ENCODE measurements at regions not wholly inside any gene's neighbourhood (a gene's known extent, or its start where the extent isn't known, plus 50 kb on each side); places are given as distances from the start of the nearest gene placed in this dataset.
A peak's percentile ranks its signal among the peaks of the same experiment; 100 is the strongest.
"Not testable (repeated sequence)": the region's sequence is repeated elsewhere in the genome, so short reads cannot be mapped to it uniquely, and the experiment has no call there.

- DNase-seq = no peak
Measured at GRCh38 chr19:28397306-28397705, 815.6 kb downstream of the UQCRFS1 start.

- peak; percentile 3 for DNase-seq
Measured at GRCh38 chr19:28396287-28396831, 816.6 kb downstream of the UQCRFS1 start.

DNA sequence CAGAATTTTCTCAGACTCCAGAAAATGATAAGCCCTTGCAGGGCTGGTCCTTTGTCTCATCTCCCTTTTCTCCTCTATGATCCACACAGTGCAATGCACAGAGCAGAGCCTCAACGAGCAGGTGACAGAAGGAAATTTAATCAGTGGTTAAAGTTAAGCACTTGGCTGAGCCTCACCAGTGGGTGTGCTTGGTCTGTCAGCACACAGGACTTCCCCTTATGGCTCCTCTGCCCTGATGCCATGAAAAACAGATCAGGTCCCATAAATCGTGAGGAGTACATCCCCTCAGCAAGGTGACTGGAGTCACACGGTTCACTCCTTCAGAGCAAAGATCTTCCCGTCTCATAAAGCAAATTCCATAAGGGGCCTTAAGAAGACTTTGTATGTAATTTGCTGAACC is 818.2 kb downstream of the UQCRFS1 start:
- DNase-seq = no peak

DNA sequence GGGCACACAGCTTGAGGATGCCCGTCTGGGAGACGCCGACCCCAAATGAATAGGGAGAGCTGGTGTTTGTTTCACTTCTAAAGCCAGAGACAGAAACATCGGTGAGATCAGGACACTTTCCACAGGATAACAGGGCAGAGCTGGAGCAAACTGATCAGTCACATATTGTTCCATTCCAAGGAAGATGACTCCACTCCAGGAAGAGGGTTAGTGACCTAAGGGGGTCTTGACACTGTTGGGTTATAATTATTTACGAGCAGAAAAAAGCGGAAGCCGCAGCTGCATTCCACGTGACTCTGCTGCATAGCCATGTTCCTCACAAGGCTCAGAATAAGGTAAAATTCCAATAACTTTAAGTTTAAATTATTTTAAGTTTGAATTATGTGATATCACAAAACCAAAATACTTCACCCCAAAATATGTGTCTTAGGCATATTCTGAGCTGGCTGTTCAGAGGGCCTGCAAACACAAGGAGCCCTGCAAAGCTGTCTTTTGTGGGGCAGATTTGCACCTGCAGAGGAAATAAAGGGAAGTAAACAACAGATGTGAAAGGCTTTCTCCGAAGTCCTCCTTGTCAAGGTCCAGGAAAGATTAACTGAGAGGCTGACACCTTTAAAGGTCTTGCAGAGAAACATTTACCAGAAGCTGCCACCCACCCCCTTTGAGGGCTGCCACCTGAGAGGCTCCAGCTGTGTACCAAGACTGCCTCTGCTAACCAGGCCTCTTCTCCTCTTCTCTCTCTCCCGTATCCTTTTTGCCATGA is 819.2 kb downstream of the UQCRFS1 start:
- no peak for DNase-seq

DNA sequence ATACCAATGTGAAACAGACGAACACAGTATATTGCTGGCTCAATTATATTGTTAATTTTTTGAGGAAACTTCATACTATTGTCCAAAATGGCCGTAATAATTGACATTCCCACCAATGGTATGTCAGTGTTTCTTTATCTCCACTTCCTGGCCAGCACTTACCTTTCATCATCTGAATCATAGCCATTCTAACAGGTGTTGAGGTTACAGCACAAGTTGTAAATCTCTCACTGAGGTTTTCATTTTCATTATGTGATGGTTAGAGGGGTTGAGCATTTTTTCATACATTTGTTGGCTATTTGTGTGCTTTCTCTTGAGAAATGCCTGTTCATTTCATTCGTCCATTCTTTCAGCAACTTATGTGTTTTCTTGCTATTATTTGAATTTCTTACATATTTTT is 824.0 kb downstream of the UQCRFS1 start:
- no peak for DNase-seq

DNA sequence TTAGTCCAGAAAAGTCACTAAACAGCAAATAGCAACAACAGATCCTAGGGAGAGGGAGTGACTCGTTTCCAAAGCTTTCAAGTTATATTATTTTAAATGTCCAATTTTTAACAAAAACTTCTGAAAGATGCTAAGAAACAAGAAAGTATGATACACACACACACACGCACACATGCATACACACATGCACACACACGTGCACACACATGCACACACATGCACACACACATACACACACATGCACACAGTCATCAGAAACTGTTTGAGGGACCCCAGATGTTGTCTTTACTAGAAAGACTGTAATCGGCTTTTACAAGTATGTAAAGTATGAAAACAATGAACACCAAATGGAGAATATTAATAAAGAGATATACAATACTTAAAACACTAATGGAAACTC is 825.4 kb downstream of the UQCRFS1 start:
- DNase-seq = no peak

GRCh38 chr19:28386470-28386869 is 826.5 kb downstream of the UQCRFS1 start:
- no peak for DNase-seq

DNA sequence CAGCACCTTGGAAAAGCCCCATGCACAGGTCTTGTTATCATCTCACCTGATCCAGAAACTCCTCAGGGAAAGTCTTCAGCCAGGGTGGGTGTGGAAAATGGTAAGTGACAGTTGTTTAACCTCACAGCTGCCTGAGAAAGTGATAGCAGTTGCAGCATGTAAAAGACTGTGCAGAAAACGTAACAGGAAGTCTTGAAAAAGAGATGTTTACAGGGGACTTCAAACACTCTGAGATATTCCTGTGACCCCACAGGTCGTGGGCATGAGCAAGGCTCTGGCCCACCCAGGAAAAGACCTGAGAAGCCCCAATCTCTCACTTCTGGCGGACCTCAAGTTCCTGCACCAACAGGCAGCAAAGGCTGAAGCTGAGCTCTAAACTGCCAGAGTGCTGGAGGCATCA is 826.9 kb downstream of the UQCRFS1 start:
- no peak for DNase-seq

DNA sequence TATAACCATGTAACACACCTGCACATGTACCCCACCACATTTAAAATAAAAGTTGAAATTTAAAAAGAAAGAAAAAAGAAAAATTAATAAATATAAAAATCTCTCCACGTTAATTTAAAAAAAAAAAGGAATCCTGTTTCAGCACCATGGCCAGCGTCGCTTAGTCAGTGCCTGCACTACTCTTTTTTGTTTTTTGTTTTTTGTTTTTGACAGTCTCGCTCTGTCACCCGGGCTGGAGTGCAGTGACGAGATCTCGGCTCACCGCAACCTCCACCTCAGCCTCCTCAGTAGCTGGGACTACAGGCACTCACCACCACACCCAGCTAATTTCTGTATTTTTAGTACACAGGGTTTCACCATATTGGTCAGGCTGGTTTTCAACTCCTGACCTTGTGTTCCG is 835.9 kb downstream of the UQCRFS1 start:
- DNase-seq = no peak

DNA sequence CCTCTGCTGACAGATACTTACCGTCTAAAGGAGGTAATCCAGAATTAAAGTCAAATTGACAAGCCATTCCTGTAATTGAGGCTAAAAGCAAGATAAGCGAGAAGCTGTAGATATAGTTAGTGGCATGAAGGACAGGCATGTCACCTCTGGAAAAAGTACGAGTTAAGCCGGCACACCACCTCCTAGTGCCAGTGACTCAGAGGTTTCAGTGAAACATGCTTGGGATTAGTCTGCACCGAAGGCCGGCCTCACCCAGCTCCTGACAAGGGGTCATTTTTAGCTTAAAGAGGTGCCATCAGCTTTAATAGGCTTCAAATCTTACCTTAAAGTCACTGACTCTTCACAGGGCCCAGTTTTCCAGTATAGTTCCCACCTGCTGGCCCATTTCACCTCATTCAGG is 838.0 kb downstream of the UQCRFS1 start:
- DNase-seq = no peak

- DNase-seq = no peak
Measured at GRCh38 chr19:28372576-28373247, 840.2 kb downstream of the UQCRFS1 start.

GRCh38 chr19:28367146-28367545 is 845.8 kb downstream of the UQCRFS1 start:
- DNase-seq = no peak

DNA sequence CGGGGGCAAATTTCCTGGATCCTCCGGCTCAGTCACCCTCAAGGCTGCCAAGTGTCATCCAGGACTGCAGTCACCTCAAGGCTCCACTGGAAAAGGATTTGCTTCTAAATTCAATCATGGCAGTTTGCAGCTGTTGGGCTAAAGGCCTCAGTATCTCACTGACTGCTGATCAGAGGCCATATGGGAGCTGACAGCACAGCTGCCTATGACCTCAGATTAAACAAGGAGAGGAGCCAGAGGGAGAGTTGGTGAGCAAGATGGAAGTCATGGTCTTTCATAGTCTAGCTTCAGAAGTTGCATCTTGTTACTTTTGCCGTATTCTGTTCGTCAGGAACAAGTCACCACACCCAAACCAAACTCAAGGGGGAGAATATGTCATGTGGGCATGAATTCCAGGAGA is 849.7 kb downstream of the UQCRFS1 start:
- no peak for DNase-seq

DNA sequence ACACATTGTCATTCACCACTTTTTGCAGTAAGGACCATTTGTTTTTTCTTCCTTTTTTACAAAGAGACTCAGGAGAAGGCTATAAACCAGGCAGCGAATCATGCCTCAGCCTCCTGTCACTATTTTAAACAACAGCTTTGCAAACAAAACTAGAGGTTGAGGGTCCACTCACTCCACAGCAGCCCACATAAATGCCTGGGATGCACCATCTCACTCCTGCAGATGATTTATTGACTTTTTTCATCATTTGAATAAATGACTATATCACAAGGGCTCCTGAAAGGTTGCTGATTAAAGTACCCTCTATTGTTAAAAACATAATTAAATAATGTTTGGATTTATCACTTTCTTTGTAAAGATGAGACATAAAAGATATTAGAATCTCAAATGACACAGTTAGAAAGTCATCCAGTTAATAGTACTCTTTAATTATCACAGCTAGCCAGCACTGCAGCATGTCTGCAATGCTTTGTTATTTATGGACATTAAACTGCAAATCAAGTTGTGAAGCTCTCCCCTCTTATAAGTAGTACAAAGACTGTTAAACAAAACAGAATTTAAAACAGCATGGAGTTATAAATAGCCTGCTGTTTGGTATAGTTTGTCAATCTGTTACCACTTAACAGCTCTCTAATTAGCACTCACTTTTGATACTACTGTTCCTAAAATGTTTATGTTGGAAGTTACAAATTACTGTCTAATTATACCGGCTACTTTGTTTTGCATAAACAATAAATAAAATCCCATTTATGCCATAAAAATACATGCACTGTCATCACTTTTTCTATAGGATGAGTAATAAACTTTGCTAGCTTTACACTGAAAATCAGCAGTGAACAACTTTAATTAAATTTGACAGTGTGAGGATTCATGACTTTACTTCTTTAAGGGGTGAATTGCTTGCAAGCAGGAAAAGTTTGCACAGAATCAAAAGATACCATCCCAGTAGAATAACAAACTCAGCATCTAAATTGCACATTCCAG is 853.2 kb downstream of the UQCRFS1 start:
- no peak for DNase-seq

DNA sequence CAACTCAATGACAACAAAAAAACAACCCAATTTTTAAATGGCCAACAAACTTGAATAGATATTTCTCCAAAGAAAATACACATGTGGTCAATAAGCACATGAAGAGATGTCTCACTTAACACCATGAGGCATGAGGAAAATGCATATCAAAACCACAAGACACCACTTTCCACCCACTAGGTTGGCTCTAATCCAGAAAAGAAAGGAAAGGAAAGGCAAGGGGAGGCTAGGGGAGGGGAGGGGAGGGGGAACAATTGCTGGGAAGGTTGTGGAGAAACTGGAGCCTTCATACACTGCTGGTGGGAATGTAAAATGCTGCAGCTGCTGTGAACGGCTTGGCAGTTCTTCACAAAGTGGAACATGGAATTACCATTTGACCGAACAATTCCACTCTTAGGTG is 854.3 kb downstream of the UQCRFS1 start:
- no peak for DNase-seq

DNA sequence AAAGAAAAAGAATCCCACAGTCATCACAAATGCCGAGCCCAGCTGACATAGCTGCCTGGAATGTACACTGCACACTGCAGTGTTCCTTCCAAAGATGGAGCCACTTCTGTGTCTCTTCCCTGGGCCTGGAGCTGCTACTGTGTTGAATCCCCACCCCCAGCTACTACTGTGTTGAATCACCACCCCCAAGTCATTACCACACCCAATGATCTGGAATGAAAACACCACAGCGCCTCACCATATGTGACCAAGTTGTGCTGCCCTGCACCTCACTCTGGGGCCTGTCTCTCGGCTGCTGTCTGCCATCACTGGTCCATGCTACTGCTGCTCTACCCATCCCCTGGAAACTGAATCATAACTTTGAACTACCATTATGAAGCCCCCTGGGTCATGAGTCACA is 861.2 kb downstream of the UQCRFS1 start:
- DNase-seq = no peak

GRCh38 chr19:28351321-28351720 is 861.6 kb downstream of the UQCRFS1 start:
- not testable (repeated sequence) for DNase-seq

DNA sequence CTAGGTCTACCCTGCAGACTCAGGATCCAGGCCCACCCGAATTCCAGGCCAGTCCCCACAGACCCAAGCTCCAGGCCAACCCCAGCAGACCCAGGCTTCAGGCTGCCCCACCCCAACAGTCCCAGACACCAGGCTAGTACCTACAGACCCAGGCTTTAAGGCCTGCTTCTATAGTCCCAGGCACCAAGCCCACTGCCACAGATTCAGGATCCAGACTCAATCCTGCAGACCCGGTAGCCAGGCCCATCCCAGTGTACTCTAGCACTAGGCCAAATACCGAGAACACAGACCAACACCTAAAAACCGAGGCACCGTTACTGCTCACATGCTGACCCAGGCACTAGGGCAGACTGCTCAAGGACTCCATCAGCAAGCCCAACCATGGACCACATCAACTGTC is 862.3 kb downstream of the UQCRFS1 start:
- no peak for DNase-seq

DNA sequence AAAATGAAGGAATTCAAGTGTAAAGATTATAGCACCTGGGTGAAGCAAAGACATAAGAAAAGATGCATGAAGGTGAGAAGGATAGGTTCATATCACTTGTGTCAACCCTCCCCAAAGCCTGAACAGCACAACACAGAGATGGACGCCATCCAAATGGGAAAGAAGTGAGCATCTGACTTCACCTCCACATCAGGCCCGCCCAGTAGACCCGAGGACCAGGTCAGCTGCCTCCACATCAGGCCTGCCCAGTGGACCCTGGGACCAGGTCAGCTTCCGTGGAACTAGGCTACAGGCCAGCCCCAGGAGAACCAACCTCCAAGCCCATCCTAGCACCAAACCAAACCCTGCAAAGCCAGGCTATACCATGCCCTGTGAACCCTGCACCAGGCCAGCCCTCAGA is 862.9 kb downstream of the UQCRFS1 start:
- DNase-seq = no peak

GRCh38 chr19:28349604-28350003 is 863.3 kb downstream of the UQCRFS1 start:
- DNase-seq = no peak

DNA sequence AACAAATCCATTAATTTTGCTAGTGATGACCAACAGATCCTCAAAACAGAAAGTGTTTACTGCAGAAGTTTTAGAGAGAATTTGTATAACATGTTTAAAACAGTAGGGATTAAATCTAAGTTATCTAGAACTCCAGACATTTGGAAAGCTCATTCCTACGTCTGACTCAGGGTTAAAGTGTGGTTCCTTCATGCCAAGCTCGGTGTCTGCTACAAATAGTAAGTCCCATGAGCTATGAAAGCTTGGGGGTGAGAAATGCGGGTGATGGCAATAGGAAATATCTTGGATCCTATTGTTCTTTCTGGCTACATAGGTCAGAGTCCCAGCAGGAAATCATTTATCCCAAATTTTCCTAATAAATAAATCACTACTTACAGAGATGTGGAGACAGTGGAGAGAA is 867.1 kb downstream of the UQCRFS1 start:
- no peak for DNase-seq

- no peak for DNase-seq
Measured at GRCh38 chr19:28341810-28342350, 871.1 kb downstream of the UQCRFS1 start.

GRCh38 chr19:28334419-28334818 is 878.5 kb downstream of the UQCRFS1 start:
- DNase-seq = no peak
